HG02973 (cell line): ENCODE measurements at regions not wholly inside any gene's neighbourhood (a gene's known extent, or its start where the extent isn't known, plus 50 kb on each side); places are given as distances from the start of the nearest gene placed in this dataset.

Experiments
- ATAC-seq: cut with Tn5 transposase; IDR thresholded peaks from one replicate; pipeline ENCODE4 v1.9.1; 2021; ENCODE audit warnings: moderate library complexity; ENCODE audit not compliant: unreplicated experiment

- ATAC-seq: no peak
Measured at GRCh38 chr9:73845954-73846690, 651.0 kb upstream of the RORB start.

- ATAC-seq: no peak
Measured at GRCh38 chr9:73847536-73847935, 649.6 kb upstream of the RORB start.

- no peak for ATAC-seq
Measured at GRCh38 chr9:73853549-73853948, 643.6 kb upstream of the RORB start.

- ATAC-seq: no peak
Measured at GRCh38 chr9:73855206-73855605, 641.9 kb upstream of the RORB start.

- ATAC-seq: no peak
Measured at GRCh38 chr9:73863924-73864323, 633.2 kb upstream of the RORB start.

GRCh38 chr9:73866451-73866850 lies 630.7 kb upstream of the RORB start:
- no peak for ATAC-seq

- ATAC-seq: peak; percentile 93
Measured at GRCh38 chr9:73869264-73869663, 627.9 kb upstream of the RORB start.

- no peak for ATAC-seq
Measured at GRCh38 chr9:73871636-73872035, 625.5 kb upstream of the RORB start.

GRCh38 chr9:73872701-73873100 lies 624.4 kb upstream of the RORB start:
- no peak for ATAC-seq

GRCh38 chr9:73880101-73880500 lies 617.0 kb upstream of the RORB start:
- ATAC-seq: no peak

GRCh38 chr9:73889023-73889422 lies 608.1 kb upstream of the RORB start:
- ATAC-seq: no peak

- no peak for ATAC-seq
Measured at GRCh38 chr9:73890685-73891277, 606.4 kb upstream of the RORB start.

GRCh38 chr9:73892335-73892734 lies 604.8 kb upstream of the RORB start:
- ATAC-seq: no peak

- no peak for ATAC-seq
Measured at GRCh38 chr9:73893230-73893629, 603.9 kb upstream of the RORB start.

GRCh38 chr9:73896061-73896460 lies 601.1 kb upstream of the RORB start:
- no peak for ATAC-seq

- ATAC-seq: no peak
Measured at GRCh38 chr9:73906671-73907070, 590.5 kb upstream of the RORB start.

GRCh38 chr9:73911804-73912203 lies 585.3 kb upstream of the RORB start:
- no peak for ATAC-seq

GRCh38 chr9:73916016-73916673 lies 581.0 kb upstream of the RORB start:
- no peak for ATAC-seq

GRCh38 chr9:73919712-73920111 lies 577.4 kb upstream of the RORB start:
- no peak for ATAC-seq

- no peak for ATAC-seq
Measured at GRCh38 chr9:73923796-73924195, 573.3 kb upstream of the RORB start.

- ATAC-seq: no peak
Measured at GRCh38 chr9:73951147-73951546, 546.0 kb upstream of the RORB start.

GRCh38 chr9:73962792-73963191 lies 534.3 kb upstream of the RORB start:
- no peak for ATAC-seq
